Kidney (tissue), 13 donors: ENCODE measurements at regions not wholly inside any gene's neighbourhood (a gene's known extent, or its start where the extent isn't known, plus 50 kb on each side); places are given as distances from the start of the nearest gene placed in this dataset.

Experiments used
- DNase-seq, 5 donors: peaks; one replicate each; pipeline ENCODE4 v3.0.0-alpha.2; 2013 to 2020
- FAIRE-seq: peaks from 2 replicates; lab custom pipeline; 2012; peaks lifted over from hg19 to GRCh38; lab: Jason Lieb, UNC
- H3K27ac ChIP-seq, 2 donors: one replicate each; pipeline ENCODE4 v1.7.0; 2013; ENCODE audit warnings: low read depth in 2 of 2, low read length in 2 of 2, inconsistent platforms in 1 of 2
- H3K27me3 ChIP-seq: one replicate; pipeline ENCODE4 v1.7.1; 2013; ENCODE audit warnings: low read length, inconsistent platforms; ENCODE audit not compliant: control insufficient read depth, insufficient read depth
- H3K36me3 ChIP-seq, 3 donors: one replicate each; pipeline versions ENCODE4 v1.7.0 to v1.7.1; 2013; ENCODE audit warnings: low read length in 3 of 3, control low read depth in 1 of 3, inconsistent platforms in 1 of 3; ENCODE audit not compliant: insufficient read depth in 3 of 3, control insufficient read depth in 2 of 3
- H3K4me1 ChIP-seq, 3 donors: one replicate each; pipeline versions ENCODE4 v1.7.0 to v1.7.1; 2013; ENCODE audit warnings: low read length in 3 of 3, inconsistent platforms in 1 of 3, low read depth in 1 of 3; ENCODE audit not compliant: control insufficient read depth in 2 of 3, insufficient read depth in 2 of 3
- H3K4me3 ChIP-seq, 3 donors: one replicate each; pipeline versions ENCODE4 v1.7.0 to v1.8.1; 2013; ENCODE audit warnings: low read length in 3 of 3, control low read depth in 1 of 3, inconsistent platforms in 1 of 3
- H3K9ac ChIP-seq, 3 donors: one replicate each; pipeline versions ENCODE4 v1.7.0 to v1.7.1; 2013; ENCODE audit warnings: low read length in 3 of 3, control low read depth in 1 of 3, inconsistent platforms in 1 of 3
- H3K9me3 ChIP-seq, 3 donors: one replicate each; pipeline versions ENCODE4 v1.7.0 to v1.7.1; 2013; ENCODE audit warnings: low read length in 3 of 3, control low read depth in 1 of 3, inconsistent platforms in 1 of 3; ENCODE audit not compliant: control insufficient read depth in 2 of 3, insufficient read depth in 1 of 3
- intact Hi-C: fragments of 100-400 bp; cut with DNase I; formaldehyde crosslinking; loops from one replicate; pipeline ENCODE4 v1.11.1; 2022
- TF ChIP-seq, protein P1 (sequence below): IDR thresholded peaks from 3 replicates; pipeline ENCODE4 v1.5.1; 2012; ENCODE audit warnings: mild to moderate bottlenecking, moderate library complexity, borderline replicate concordance; ENCODE audit not compliant: insufficient read depth; ENCODE audit errors: extremely low read depth
- donor health status: control.
- donor health status: control.
- donor health status: control.
- donor health status: control.
- donor health status: control.
- donor health status: DM: yes; HTN: yes; CAD: no.
- donor health status: Normal renal cell carcinoma (clear cell type).

DNA sequence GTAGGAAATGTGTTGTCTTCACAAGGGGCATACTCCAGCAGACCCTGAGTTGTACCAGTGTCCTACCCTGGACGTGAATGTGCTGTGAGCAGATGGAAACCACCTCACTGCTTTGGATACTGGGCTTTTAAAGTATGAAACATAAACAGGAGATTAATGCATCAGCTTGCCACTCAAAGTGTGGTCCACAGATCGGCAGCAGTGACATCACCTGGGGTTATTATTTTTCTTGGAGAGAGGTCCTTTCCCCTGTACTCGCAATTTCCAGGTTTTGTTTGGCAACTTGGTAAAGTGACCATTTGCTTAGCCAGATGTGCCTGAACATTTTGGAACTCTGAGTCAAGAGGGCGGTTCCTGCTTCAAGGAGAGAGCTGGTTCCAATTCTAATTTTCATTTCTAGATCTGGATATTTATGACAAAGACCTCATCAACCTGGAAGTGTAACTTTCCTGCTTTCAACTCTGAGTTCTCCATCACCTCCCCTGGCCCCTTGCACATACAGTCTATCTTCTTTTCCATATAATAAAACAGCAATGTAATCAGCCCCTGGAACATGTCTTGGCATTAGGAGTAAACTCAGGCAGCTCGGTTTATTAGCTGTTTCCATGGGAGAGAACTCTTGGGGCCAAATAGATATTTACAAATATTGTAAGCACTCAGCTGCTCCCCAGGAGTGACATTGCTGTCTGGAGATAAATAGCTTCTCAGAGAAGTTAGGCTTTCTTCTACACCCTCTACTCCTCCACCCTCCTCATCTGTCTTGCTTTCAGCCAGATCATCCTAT is 237.0 kb upstream of the TBX3 start:
- H3K36me3 ChIP-seq = no peaks in the 10 kb centered on the region
- H3K27me3 ChIP-seq = no peaks in the 10 kb centered on the region
- no peak overlapping the region for H3K27ac ChIP-seq
- FAIRE-seq = no peak
- DNase-seq = no peak
- H3K4me3 ChIP-seq = no peak overlapping the region
- intact Hi-C loops = no loop called here
- H3K4me1 ChIP-seq = no peaks in the 10 kb centered on the region
- TF ChIP-seq, protein P1, sequence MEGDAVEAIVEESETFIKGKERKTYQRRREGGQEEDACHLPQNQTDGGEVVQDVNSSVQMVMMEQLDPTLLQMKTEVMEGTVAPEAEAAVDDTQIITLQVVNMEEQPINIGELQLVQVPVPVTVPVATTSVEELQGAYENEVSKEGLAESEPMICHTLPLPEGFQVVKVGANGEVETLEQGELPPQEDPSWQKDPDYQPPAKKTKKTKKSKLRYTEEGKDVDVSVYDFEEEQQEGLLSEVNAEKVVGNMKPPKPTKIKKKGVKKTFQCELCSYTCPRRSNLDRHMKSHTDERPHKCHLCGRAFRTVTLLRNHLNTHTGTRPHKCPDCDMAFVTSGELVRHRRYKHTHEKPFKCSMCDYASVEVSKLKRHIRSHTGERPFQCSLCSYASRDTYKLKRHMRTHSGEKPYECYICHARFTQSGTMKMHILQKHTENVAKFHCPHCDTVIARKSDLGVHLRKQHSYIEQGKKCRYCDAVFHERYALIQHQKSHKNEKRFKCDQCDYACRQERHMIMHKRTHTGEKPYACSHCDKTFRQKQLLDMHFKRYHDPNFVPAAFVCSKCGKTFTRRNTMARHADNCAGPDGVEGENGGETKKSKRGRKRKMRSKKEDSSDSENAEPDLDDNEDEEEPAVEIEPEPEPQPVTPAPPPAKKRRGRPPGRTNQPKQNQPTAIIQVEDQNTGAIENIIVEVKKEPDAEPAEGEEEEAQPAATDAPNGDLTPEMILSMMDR = no peak
- peaks cover 0 to 8% (median 0%) of the 10 kb centered on the region in 3 donors for H3K9me3 ChIP-seq
- no peak overlapping the region for H3K9ac ChIP-seq

DNA sequence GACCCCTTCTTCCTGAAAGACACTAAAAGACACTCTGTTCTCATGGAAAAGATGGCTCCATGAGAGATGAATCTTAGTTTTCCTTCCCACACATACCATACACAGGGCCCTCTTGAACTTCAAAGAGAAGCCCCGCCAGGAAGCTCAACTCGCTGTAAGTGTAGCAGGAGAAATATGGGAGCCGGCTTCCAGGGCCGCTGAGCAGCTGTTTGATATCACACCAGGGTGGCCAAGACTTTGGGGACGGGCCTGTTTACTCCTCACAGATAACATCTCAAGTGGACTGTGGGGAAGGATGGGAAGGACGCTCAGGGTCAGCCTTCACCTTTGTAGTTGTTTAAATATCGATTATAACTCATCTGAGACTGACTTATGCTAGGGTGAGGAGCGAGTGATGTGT is 235.5 kb upstream of the TBX3 start:
- H3K4me1 ChIP-seq = no peaks in the 10 kb centered on the region
- TF ChIP-seq, protein P1 = no peak
- no peaks in the 10 kb centered on the region for H3K27me3 ChIP-seq
- no peaks in the 10 kb centered on the region for H3K36me3 ChIP-seq
- intact Hi-C loops = no loop called here
- H3K9me3 ChIP-seq = peaks cover 0 to 8% (median 0%) of the 10 kb centered on the region in 3 donors
- DNase-seq = peak in 3 of 5 donors; percentile 58 to 81 (median 63)
- no peak overlapping the region for H3K27ac ChIP-seq
- H3K9ac ChIP-seq = no peak overlapping the region
- no peak for FAIRE-seq
- no peak overlapping the region for H3K4me3 ChIP-seq

DNA sequence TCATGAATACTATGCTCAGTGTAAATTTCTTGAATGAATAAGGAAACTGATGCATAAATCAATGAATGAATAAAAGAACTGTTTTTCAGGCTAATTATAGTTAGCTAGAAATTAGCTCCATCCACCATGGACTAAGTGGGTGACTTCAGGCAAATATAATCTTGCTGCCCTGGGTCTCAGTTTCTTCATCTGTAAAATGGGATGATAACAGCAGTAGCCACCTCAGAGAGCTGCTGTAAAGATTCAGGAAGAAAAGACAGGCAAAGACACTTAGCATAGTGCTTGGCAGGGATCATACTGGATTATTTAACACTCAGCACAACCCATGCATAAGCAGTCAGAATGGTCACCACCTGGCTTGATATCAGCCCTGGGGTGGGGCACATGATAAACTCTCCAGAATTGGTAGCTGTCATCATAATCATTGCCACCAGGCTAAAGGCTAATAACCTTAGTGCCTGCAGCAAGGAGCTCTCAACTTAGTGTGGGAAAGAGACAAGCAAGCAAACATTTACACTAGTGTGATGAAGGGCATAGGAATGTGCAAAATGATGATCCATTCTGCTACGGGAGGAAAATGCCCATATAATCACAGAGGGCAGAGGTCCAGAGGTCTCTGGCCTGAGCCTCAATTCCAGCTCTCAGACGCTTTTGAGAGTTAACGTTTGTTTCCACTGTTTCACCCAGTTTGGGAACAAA is 234.7 kb upstream of the TBX3 start:
- Histone ChIP-seq H3K9me3 (peaks cover 0 to 8% (median 0%) of the 10 kb centered on the region in 3 donors), H3K27ac (no peak overlapping the region), H3K9ac (no peak overlapping the region), H3K27me3 (no peaks in the 10 kb centered on the region), H3K36me3 (no peaks in the 10 kb centered on the region), H3K4me3 (no peak overlapping the region), H3K4me1 (no peaks in the 10 kb centered on the region)
- no peak for FAIRE-seq
- intact Hi-C loops = no loop called here
- DNase-seq = no peak
- TF ChIP-seq, protein P1 = no peak
